Cardiac muscle cell (in vitro differentiated cells and primary cell): ENCODE measurements at regions not wholly inside any gene's neighbourhood (a gene's known extent, or its start where the extent isn't known, plus 50 kb on each side); places are given as distances from the start of the nearest gene placed in this dataset.

Experiments used
- DNase-seq, 2 donors: peaks; one replicate each; pipeline versions ENCODE4 v3.0.0 to v3.0.0-alpha.2; 2010 to 2017; ENCODE audit warnings: low read depth in 1 of 2, low spot score in 1 of 2
- H3K27ac ChIP-seq: fragments of 200-600 bp; sonication (generic); 2 replicates; pipeline ENCODE4 v1.5.1; 2016
- H3K27me3 ChIP-seq: fragments of 200-600 bp; sonication (generic); 2 replicates; pipeline ENCODE4 v1.6.0; 2016; ENCODE audit warnings: control low read depth
- H3K36me3 ChIP-seq: fragments of 200-600 bp; sonication (generic); 2 replicates; pipeline ENCODE4 v1.5.1; 2016; ENCODE audit warnings: control low read depth
- H3K4me1 ChIP-seq: fragments of 200-600 bp; sonication (generic); 2 replicates; pipeline ENCODE4 v1.8.1; 2017; ENCODE audit warnings: low read depth, mild to moderate bottlenecking, mixed run types
- H3K4me3 ChIP-seq: fragments of 200-600 bp; sonication (generic); 2 replicates; pipeline ENCODE4 v1.5.1; 2016; ENCODE audit warnings: mild to moderate bottlenecking
- H3K9me3 ChIP-seq: fragments of 200-600 bp; sonication (generic); 2 replicates; pipeline ENCODE4 v1.5.1; 2017; ENCODE audit warnings: low read depth, mild to moderate bottlenecking, control low read depth
- CTCF ChIP-seq: IDR thresholded peaks from 2 replicates; pipeline ENCODE4 v1.5.1; 2012; ENCODE audit warnings: low read depth, mild to moderate bottlenecking, low read length

DNA sequence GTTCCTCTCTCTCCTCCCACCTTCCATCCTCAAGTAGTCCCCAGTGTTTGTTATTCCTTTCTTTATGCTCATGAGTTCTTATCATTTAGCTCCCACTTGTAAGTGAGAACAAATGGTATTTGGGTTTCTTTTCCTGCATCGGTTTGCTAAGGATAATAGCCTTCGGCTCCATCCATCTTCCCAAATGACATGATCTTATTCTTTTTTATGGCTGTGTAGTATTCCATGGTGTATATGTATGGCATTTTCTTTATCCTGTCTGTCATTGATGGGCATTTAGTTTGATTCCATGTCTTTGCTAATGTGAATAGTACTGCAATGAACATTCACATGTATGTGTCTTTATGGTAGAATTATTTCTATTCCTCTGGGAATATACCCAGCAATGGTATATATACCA, 62.4 kb upstream of the CFAP161 start:
- H3K27me3 ChIP-seq: no peaks in the 10 kb centered on the region
- no peak for TF ChIP-seq CTCF
- H3K4me3 ChIP-seq: no peak overlapping the region
- no peak overlapping the region for H3K27ac ChIP-seq
- no peaks in the 10 kb centered on the region for H3K36me3 ChIP-seq
- DNase-seq: no peak
- no peaks in the 10 kb centered on the region for H3K4me1 ChIP-seq
- H3K9me3 ChIP-seq: no peaks in the 10 kb centered on the region

DNA sequence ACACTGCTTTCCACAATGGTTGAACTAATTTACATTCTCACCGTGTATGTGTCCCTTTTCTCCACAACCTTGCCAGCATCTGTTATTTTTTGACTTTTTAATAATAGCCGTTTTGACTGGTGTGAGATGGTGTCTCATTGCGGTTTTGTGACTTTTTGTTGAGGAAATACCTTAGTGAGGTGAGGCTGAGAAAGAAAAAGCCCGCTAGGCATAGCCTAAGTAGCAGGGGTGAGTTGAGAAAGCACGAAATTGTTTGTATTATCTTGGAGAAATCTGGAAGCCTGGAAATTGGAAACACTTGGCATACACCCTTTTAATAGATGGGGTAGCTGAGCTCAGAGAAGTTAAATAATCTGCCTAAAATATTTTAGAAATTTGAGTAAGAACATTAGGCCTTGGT, 61.5 kb upstream of the CFAP161 start:
- no peak for TF ChIP-seq CTCF

DNA sequence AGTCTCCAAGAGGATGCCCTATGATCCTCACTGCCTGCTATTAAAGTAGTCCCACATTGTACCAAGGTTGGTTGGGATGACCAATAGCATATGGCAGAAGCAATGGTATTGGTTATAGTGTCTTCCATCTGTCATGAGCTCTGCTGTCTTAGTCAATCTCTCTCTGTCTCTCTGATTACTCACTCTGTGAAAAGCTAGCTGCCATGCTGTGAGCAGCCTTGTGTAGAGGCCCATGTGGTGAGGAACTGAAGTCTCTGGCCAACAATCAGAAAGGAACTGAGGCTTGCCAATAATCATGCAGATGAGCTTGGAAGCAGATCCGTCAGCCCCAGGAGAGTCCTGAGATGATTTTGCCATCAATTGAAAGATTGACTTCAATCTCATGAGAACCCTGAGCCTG, 60.3 kb upstream of the CFAP161 start:
- TF ChIP-seq CTCF: no peak

More for the DNA sequence above, 61.5 kb upstream of the CFAP161 start:
- no peaks in the 10 kb centered on the region for H3K9me3 ChIP-seq
- H3K36me3 ChIP-seq: no peaks in the 10 kb centered on the region
- H3K4me1 ChIP-seq: no peaks in the 10 kb centered on the region
- no peaks in the 10 kb centered on the region for H3K27me3 ChIP-seq
- no peak overlapping the region for H3K27ac ChIP-seq
- DNase-seq: no peak
- H3K4me3 ChIP-seq: no peak overlapping the region

DNA sequence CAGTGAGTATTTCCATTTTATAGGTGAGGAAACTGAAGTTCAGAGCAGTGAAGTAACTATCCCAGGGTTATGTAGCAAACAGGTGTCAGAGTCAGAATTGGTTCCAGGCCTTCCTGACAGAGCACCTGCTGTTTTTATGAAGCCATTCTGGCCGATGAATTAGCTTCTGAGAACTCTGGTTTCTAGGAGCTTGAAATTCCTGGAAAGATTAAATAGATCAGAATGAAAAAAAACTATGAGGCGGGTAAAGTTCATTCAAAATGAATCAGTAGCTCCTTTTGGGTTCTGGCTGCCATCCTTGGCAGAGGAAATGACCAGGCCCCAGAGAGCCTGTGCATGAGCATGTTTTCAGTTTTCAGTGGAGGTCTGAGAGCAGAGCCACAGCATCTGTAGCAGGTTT, 59.3 kb upstream of the CFAP161 start:
- H3K4me3 ChIP-seq: no peak overlapping the region
- no peaks in the 10 kb centered on the region for H3K36me3 ChIP-seq
- no peaks in the 10 kb centered on the region for H3K27me3 ChIP-seq
- no peaks in the 10 kb centered on the region for H3K4me1 ChIP-seq
- no peak for TF ChIP-seq CTCF
- no peaks in the 10 kb centered on the region for H3K9me3 ChIP-seq
- no peak for DNase-seq
- no peak overlapping the region for H3K27ac ChIP-seq

More for the DNA sequence above, 60.3 kb upstream of the CFAP161 start:
- no peak for DNase-seq
- H3K9me3 ChIP-seq: no peaks in the 10 kb centered on the region
- H3K27ac ChIP-seq: no peak overlapping the region
- H3K27me3 ChIP-seq: no peaks in the 10 kb centered on the region
- H3K36me3 ChIP-seq: no peaks in the 10 kb centered on the region
- no peak overlapping the region for H3K4me3 ChIP-seq
- H3K4me1 ChIP-seq: no peaks in the 10 kb centered on the region

DNA sequence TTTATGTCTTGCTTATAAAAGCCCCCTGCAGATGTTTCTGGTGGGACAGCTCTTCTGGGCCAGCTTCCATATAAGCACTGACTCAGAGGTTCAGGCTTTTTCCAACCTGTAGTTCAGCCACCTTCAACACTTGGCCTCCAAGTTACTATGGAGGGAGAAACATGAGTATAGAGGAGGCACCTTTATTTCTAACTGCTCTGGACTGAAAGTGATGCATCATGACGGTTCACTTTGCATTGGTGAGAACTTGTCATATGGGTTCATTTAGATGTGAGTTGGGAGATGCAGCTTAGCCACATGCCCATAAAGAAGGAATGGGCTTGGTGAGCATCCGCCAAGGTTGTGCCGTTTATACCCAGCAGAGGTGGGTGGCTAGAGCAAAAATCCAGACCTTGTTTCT, 58.8 kb upstream of the CFAP161 start:
- Histone ChIP-seq H3K4me1 (no peaks in the 10 kb centered on the region), H3K36me3 (no peaks in the 10 kb centered on the region), H3K27ac (no peak overlapping the region), H3K27me3 (no peaks in the 10 kb centered on the region), H3K9me3 (no peaks in the 10 kb centered on the region), H3K4me3 (no peak overlapping the region)
- no peak for DNase-seq
- TF ChIP-seq CTCF: no peak

DNA sequence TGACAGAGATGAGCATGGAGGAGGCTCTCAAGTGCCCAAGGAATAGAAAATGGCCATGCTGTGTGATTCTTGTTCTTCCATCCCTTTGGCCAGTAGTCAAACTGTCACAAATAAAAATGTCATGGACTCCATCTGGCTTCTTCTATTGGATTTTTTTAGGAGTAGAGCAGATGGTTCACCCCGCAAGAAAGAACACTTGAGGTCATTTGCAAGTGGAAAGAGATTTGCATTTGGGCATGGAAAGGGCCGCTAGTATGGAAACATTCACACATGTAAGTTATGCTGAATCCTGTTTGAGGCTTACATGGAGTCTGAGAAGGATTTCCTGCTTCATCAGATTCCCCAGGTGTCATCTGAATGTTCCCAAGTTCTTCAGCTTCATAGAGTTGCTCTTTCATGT, 53.1 kb upstream of the CFAP161 start:
- H3K9me3 ChIP-seq: no peaks in the 10 kb centered on the region
- H3K36me3 ChIP-seq: no peaks in the 10 kb centered on the region
- H3K27ac ChIP-seq: no peak overlapping the region
- DNase-seq: no peak
- H3K27me3 ChIP-seq: no peaks in the 10 kb centered on the region
- H3K4me1 ChIP-seq: no peaks in the 10 kb centered on the region
- no peak overlapping the region for H3K4me3 ChIP-seq
- no peak for TF ChIP-seq CTCF
